ENCODE measurements at regions not wholly inside any gene's neighbourhood (a gene's known extent, or its start where the extent isn't known, plus 50 kb on each side); places are given as distances from the start of the nearest gene placed in this dataset.
"Not testable (repeated sequence)": the region's sequence is repeated elsewhere in the genome, so short reads cannot be mapped to it uniquely, and the experiment has no call there.

GRCh38 chr4:154025110-154025509, 236.2 kb upstream of the SFRP2 start:
- ChIA-PET POLR2A (no interaction called here), CTCF (no interaction called here)
- TF ChIP-seq, protein P1, sequence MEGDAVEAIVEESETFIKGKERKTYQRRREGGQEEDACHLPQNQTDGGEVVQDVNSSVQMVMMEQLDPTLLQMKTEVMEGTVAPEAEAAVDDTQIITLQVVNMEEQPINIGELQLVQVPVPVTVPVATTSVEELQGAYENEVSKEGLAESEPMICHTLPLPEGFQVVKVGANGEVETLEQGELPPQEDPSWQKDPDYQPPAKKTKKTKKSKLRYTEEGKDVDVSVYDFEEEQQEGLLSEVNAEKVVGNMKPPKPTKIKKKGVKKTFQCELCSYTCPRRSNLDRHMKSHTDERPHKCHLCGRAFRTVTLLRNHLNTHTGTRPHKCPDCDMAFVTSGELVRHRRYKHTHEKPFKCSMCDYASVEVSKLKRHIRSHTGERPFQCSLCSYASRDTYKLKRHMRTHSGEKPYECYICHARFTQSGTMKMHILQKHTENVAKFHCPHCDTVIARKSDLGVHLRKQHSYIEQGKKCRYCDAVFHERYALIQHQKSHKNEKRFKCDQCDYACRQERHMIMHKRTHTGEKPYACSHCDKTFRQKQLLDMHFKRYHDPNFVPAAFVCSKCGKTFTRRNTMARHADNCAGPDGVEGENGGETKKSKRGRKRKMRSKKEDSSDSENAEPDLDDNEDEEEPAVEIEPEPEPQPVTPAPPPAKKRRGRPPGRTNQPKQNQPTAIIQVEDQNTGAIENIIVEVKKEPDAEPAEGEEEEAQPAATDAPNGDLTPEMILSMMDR (IDR thresholded peaks at IDR 0.05; ENCODE audit: control extremely low read depth, extremely low read depth, low read depth, missing control alignments): no peak
- no peak for DNase-seq (ENCODE audit: extremely low spot score)

GRCh38 chr4:154024097-154024694, 235.3 kb upstream of the SFRP2 start:
- POLR2A ChIA-PET: no interaction called here
- TF ChIP-seq, protein P1 (IDR thresholded peaks at IDR 0.05; ENCODE audit: control extremely low read depth, extremely low read depth, low read depth, missing control alignments): no peak
- no peak for DNase-seq (ENCODE audit: extremely low spot score)
- CTCF ChIA-PET: interaction anchor here (0.7 kb wide), 1 partner anchor 10 kb away, joined by 3 read pairs; no protein-coding TSS in a partner anchor

GRCh38 chr4:154023671-154024070, 234.8 kb upstream of the SFRP2 start:
- CTCF ChIA-PET: interaction anchor here (0.7 kb wide), 1 partner anchor 10 kb away, joined by 3 read pairs; no protein-coding TSS in a partner anchor
- POLR2A ChIA-PET; DNase-seq (ENCODE audit: extremely low spot score): not testable (repeated sequence)

DNA sequence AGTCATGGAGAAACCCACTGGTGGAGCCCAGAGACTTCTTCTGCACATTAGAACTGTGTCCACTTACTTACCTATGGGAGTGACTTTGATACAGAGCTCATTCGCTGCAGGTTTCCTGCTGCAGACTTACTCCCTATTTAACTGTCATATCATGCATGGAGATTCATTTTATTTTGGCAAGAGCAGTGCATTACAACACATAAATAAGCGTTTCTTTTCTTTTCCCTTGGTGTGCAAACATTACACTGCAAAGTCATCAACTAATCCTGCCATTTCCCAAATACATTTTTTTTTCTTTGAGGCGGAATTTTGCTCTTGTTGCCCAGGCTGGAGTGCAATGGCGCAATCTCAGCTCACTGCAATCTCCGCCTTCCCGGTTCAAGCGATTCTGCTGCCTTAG, 230.9 kb upstream of the SFRP2 start:
- TF ChIP-seq, protein P1 (IDR thresholded peaks at IDR 0.05; ENCODE audit: control extremely low read depth, extremely low read depth, low read depth, missing control alignments): no peak
- no peak for DNase-seq (ENCODE audit: extremely low spot score)
- CTCF ChIA-PET: no interaction called here
- POLR2A ChIA-PET: no interaction called here

- POLR2A ChIA-PET: no interaction called here
- TF ChIP-seq, protein P1 (IDR thresholded peaks at IDR 0.05; ENCODE audit: control extremely low read depth, extremely low read depth, low read depth, missing control alignments): no peak
- CTCF ChIA-PET: interaction anchor here (0.8 to 0.9 kb wide), 2 partner anchors 10 to 34 kb away, joined by 3 read pairs; no protein-coding TSS in a partner anchor
- DNase-seq (ENCODE audit: extremely low spot score): no peak
Observed at GRCh38 chr4:154018659-154019058, 229.8 kb upstream of the SFRP2 start.

DNA sequence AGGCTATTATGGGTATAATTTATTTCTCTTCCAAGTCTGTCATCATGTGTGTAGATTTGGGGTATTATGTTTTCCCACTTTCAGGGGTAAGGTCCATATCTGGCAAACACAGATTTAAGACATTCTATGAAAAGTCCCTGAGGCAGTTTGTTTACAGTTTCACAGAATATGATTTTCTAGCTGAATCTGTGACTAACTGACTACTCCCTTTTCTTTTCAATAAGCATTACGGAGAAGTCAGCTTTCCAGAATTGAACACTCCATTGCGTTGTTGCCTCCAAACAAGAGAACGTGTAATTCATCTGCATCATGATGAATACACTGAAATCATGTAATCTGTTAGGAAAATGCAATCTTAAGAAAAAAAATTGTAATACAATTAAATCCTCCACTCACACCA, 226.7 kb upstream of the SFRP2 start:
- TF ChIP-seq, protein P1 (IDR thresholded peaks at IDR 0.05; ENCODE audit: control extremely low read depth, extremely low read depth, low read depth, missing control alignments): no peak
- CTCF ChIA-PET: no interaction called here
- no peak for DNase-seq (ENCODE audit: extremely low spot score)
- POLR2A ChIA-PET: no interaction called here

DNA sequence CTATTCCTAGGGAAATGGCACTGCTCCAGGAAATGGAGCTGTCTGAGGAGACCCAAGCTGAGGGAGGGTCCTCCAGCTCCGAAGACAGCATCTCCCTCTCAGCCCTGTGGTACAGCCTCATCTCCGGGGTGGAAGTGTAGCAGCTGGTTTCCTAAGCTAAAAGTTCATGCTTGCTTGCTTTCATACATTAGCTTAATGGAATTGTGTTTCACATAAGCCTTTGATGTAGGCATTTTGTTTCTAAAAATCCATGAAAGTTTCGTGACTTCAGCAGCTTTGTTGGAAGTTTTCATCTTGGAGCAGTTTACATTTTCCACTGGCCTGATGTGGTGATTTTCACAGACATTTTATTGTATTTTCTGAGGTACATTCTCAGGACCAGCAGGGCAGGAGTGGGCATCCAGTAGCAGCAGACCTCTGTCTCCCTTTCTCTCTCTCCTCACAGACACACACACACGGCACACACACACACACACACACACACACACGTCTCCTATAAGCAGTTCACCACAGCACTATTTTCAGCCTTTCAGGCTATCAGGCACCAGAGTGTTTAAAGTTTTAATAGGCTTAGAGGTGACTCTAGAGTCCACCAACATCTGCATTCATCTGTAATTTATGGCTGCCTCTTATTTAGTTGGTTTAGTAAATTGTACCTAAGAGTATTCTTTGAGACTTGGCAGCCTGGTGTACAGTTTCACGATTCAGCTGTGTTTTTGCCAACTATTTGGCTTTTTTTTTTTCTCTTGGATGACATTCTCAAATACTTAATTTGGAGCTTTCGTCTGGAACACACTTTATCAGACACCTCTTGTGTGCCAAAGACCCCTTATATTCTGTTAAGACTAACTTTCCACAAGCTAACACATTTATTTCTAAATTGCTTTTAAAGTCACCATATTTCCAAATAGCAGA, 225.8 kb upstream of the SFRP2 start:
- TF ChIP-seq, protein P1 (IDR thresholded peaks at IDR 0.05; ENCODE audit: control extremely low read depth, extremely low read depth, low read depth, missing control alignments): no peak
- POLR2A ChIA-PET: no interaction called here
- CTCF ChIA-PET: interaction anchor here (1.1 kb wide), 1 partner anchor 10 kb away, joined by 3 read pairs; no protein-coding TSS in a partner anchor
- no peak for DNase-seq (ENCODE audit: extremely low spot score)
